ENCODE measurements at regions not wholly inside any gene's neighbourhood (a gene's known extent, or its start where the extent isn't known, plus 50 kb on each side); places are given as distances from the start of the nearest gene placed in this dataset.

GRCh38 chr1:50358962-50359361, 64.3 kb downstream of the DMRTA2 start:
- no peak for DNase-seq

GRCh38 chr1:50357186-50357585, 66.1 kb downstream of the DMRTA2 start:
- no peak for DNase-seq

GRCh38 chr1:50354813-50355212, 68.4 kb downstream of the DMRTA2 start:
- DNase-seq, result no peak

- no peak for DNase-seq
Measured at GRCh38 chr1:50352428-50352827, 70.8 kb downstream of the DMRTA2 start.

- no peak for DNase-seq
Measured at GRCh38 chr1:50350868-50351267, 72.4 kb downstream of the DMRTA2 start.

- DNase-seq, result no peak
Measured at GRCh38 chr1:50350421-50350820, 72.8 kb downstream of the DMRTA2 start.

GRCh38 chr1:50349242-50349565, 74.0 kb downstream of the DMRTA2 start:
- DNase-seq, result no peak

- peak; percentile 70 for DNase-seq
Measured at GRCh38 chr1:50348449-50349241, 74.6 kb downstream of the DMRTA2 start.

GRCh38 chr1:50347933-50348332, 75.3 kb downstream of the DMRTA2 start:
- DNase-seq, result no peak

- no peak for DNase-seq
Measured at GRCh38 chr1:50346621-50347020, 76.6 kb downstream of the DMRTA2 start.

GRCh38 chr1:50343323-50343722, 79.9 kb downstream of the DMRTA2 start:
- no peak for DNase-seq

- no peak for DNase-seq
Measured at GRCh38 chr1:50342525-50342924, 80.7 kb downstream of the DMRTA2 start.

GRCh38 chr1:50335036-50335435, 88.2 kb downstream of the DMRTA2 start:
- no peak for DNase-seq

GRCh38 chr1:50333595-50333974, 89.7 kb downstream of the DMRTA2 start:
- DNase-seq, result peak; percentile 62

- DNase-seq, result peak; percentile 73
Measured at GRCh38 chr1:50332941-50333594, 90.2 kb downstream of the DMRTA2 start.

- no peak for DNase-seq
Measured at GRCh38 chr1:50329332-50329932, 93.8 kb downstream of the DMRTA2 start.

GRCh38 chr1:50328552-50328951, 94.7 kb downstream of the DMRTA2 start:
- DNase-seq, result no peak

GRCh38 chr1:50326026-50326425, 97.2 kb downstream of the DMRTA2 start:
- no peak for DNase-seq

GRCh38 chr1:50322579-50322978, 100.7 kb downstream of the DMRTA2 start:
- DNase-seq, result no peak

GRCh38 chr1:50318428-50318827, 104.8 kb downstream of the DMRTA2 start:
- DNase-seq, result no peak

- DNase-seq, result no peak
Measured at GRCh38 chr1:50308878-50309277, 114.4 kb downstream of the DMRTA2 start.

GRCh38 chr1:50305808-50306207, 117.4 kb downstream of the DMRTA2 start:
- no peak for DNase-seq

GRCh38 chr1:50300297-50300696, 122.9 kb downstream of the DMRTA2 start:
- DNase-seq, result no peak

GRCh38 chr1:50295566-50295965, 127.7 kb downstream of the DMRTA2 start:
- DNase-seq, result no peak

Measured in NCI-H2227 treated with DMSO at 0.1 percent for 48 hours (cell line).